Osteoblast (primary cell): ENCODE measurements at regions not wholly inside any gene's neighbourhood (a gene's known extent, or its start where the extent isn't known, plus 50 kb on each side); places are given as distances from the start of the nearest gene placed in this dataset.

ENCODE experiments used
- DNase-seq: peaks from one replicate; pipeline ENCODE4 v3.0.0; 2011; ENCODE audit warnings: low spot score, mixed read lengths; ENCODE audit not compliant: insufficient read length; ENCODE audit errors: missing footprints
- H2AFZ ChIP-seq: 2 replicates; pipeline ENCODE4 v1.6.0; 2011; ENCODE audit warnings: mild to moderate bottlenecking, low read length
- H3K27ac ChIP-seq: 2 replicates; pipeline ENCODE4 v1.5.1; 2011; ENCODE audit warnings: mild to moderate bottlenecking, low read depth, low read length, moderate library complexity
- H3K27me3 ChIP-seq: 2 replicates; pipeline ENCODE4 v1.6.0; 2012; ENCODE audit warnings: mild to moderate bottlenecking, control low read depth, inconsistent platforms, low read length, moderate library complexity; ENCODE audit not compliant: insufficient read depth
- H3K36me3 ChIP-seq: 2 replicates; pipeline ENCODE4 v1.5.1; 2011; ENCODE audit warnings: mild to moderate bottlenecking, low read length, control low read depth, moderate library complexity; ENCODE audit not compliant: insufficient read depth
- H3K4me1 ChIP-seq: 2 replicates; pipeline ENCODE4 v1.5.1; 2011; ENCODE audit warnings: mild to moderate bottlenecking, low read length, control low read depth, moderate library complexity; ENCODE audit not compliant: insufficient read depth
- H3K4me2 ChIP-seq: 2 replicates; pipeline ENCODE4 v1.6.0; 2011; ENCODE audit warnings: mild to moderate bottlenecking, low read length; ENCODE audit not compliant: insufficient read depth
- H3K4me3 ChIP-seq: fragments of 200-600 bp; sonication (generic); 3 replicates; pipeline ENCODE4 v1.5.1; 2012; ENCODE audit warnings: mild to moderate bottlenecking, low read length, inconsistent platforms; ENCODE audit not compliant: insufficient read depth
- H3K79me2 ChIP-seq: 2 replicates; pipeline ENCODE4 v1.6.0; 2012; ENCODE audit warnings: mild to moderate bottlenecking, low read length, control low read depth, inconsistent platforms; ENCODE audit not compliant: insufficient read depth
- H3K9me3 ChIP-seq: 2 replicates; pipeline ENCODE4 v1.5.1; 2011; ENCODE audit warnings: low read depth, low read length, control low read depth
- H4K20me1 ChIP-seq: 2 replicates; pipeline ENCODE4 v1.6.0; 2012; ENCODE audit warnings: mild to moderate bottlenecking, low read length, control low read depth; ENCODE audit not compliant: insufficient read depth
- CTCF ChIP-seq: IDR thresholded peaks from 2 replicates; pipeline ENCODE4 v1.5.1; 2011; ENCODE audit warnings: mild to moderate bottlenecking, low read depth, low read length, moderate library complexity; ENCODE audit errors: extremely low read depth

DNA sequence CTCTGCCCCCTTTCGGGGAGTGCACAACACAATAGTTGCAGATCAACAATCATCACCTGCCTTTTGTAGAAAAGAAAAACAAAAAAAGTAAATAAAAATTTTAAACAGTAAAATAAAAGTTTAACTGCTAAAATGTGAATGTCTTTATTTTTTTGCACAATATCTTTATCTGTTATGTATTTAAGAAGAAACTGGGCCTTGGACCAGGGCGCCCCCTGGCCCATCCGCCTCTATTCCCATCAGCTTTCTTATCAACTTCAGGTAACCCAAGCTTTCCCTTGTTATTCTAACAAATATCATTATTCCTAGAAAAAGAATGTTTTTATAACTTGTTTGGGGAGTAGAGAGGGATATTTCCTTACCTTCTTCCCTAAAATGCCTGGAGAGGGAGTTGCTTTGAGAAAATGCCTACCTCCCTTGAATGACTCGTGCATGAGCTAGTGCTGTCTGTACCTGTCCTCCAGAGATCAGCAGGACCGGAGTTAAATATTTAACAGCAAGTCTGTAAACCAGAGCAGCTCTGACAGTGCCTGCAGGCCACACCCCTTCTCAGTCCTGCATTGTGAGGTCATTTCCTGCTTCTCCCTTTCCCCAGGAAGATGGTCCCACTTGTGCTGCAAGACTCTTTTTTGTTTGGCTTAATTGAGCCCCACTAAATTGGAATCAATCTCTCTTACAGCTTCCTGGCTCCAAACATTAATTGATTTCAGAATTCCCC is 192.8 kb upstream of the RGS6 start:
- no peaks in the 10 kb centered on the region for H4K20me1 ChIP-seq
- no peak overlapping the region for H3K27ac ChIP-seq
- H3K4me3 ChIP-seq = no peak overlapping the region
- H3K79me2 ChIP-seq = no peaks in the 10 kb centered on the region
- no peak for DNase-seq
- H2AFZ ChIP-seq = no peak overlapping the region
- H3K36me3 ChIP-seq = peaks cover 58% of the 10 kb centered on the region
- H3K27me3 ChIP-seq = no peaks in the 10 kb centered on the region
- no peaks in the 10 kb centered on the region for H3K4me1 ChIP-seq
- TF ChIP-seq CTCF = no peak
- no peak overlapping the region for H3K4me2 ChIP-seq
- H3K9me3 ChIP-seq = no peaks in the 10 kb centered on the region

DNA sequence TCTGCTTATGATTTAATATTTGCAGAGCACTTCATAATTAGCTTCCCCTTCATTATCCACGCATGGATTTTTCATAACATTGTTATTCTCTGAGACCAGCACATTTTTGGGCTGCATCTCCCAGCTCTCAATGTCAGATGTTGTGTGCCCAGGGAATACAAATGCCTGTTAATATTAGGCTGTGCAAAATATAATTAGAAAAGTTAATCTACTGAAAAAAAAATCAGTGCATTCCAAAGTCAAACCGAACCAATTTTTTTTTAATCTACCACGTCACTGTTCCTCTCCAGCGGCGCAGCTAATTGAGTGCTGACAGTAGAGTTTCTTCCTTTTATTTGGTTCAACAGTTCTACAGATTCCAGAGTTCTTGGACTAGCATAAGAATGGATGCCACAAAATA is 191.0 kb upstream of the RGS6 start:
- Histone ChIP-seq H3K4me2 (no peak overlapping the region), H3K4me1 (no peaks in the 10 kb centered on the region), H3K79me2 (no peaks in the 10 kb centered on the region), H3K4me3 (no peak overlapping the region), H3K9me3 (no peaks in the 10 kb centered on the region), H3K27ac (no peak overlapping the region), H3K27me3 (no peaks in the 10 kb centered on the region), H2AFZ (no peak overlapping the region), H3K36me3 (peaks cover 40% of the 10 kb centered on the region), H4K20me1 (no peaks in the 10 kb centered on the region)
- DNase-seq = no peak
- no peak for TF ChIP-seq CTCF

DNA sequence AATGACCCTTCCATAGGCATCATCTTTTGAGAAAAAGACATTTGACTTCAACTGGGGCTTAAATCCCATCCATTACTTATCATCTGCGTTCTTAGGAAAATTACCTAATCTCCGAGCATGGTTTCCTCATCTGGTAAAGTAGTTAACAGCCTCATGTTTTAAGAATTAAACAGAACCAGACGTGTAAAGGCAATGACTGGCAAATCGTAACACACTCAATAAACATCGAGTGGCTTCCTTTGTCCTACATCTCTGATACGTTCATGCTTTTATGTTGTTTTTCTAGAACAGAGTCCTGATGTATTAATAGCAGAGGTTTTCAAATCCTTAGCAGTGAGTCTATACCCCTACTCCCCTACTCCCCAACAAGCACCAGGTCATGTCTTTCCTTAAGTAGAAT is 189.7 kb upstream of the RGS6 start:
- Histone ChIP-seq H4K20me1 (no peaks in the 10 kb centered on the region), H3K79me2 (no peaks in the 10 kb centered on the region), H3K9me3 (no peaks in the 10 kb centered on the region), H3K27me3 (no peaks in the 10 kb centered on the region), H3K36me3 (peaks cover 28% of the 10 kb centered on the region), H3K4me1 (no peaks in the 10 kb centered on the region), H3K4me3 (no peak overlapping the region), H3K27ac (no peak overlapping the region), H3K4me2 (no peak overlapping the region), H2AFZ (no peak overlapping the region)
- TF ChIP-seq CTCF = no peak
- DNase-seq = no peak

DNA sequence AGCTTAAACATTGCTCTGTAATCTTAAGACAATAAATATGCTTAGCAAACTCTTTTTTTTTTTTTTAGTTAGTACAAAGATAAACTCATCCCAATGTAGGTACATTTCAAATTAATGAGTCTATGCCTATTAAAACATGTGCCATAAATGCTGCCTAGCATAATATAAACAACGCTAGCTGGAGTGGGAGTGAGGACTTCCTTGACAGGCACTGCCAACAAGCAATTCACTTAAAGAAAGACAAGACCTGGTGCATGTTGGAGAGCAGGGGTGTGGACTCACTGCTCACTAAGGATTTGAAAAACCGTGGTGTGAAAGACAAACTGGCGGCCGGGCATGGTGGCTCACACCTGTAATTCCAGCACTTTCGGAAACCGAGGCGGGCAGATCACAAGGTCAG is 187.2 kb upstream of the RGS6 start:
- Histone ChIP-seq H3K4me3 (no peak overlapping the region), H3K27ac (no peak overlapping the region), H3K4me1 (no peaks in the 10 kb centered on the region), H4K20me1 (no peaks in the 10 kb centered on the region), H3K9me3 (peaks cover 7% of the 10 kb centered on the region), H3K36me3 (peaks cover 3% of the 10 kb centered on the region), H3K27me3 (no peaks in the 10 kb centered on the region), H3K79me2 (no peaks in the 10 kb centered on the region), H2AFZ (no peak overlapping the region), H3K4me2 (no peak overlapping the region)
- no peak for DNase-seq
- TF ChIP-seq CTCF = no peak
